H1 (cell line): ENCODE measurements at regions not wholly inside any gene's neighbourhood (a gene's known extent, or its start where the extent isn't known, plus 50 kb on each side); places are given as distances from the start of the nearest gene placed in this dataset.

Source experiments
- CTCF ChIA-PET: fragments of 300-600 bp; sonication (Branson Sonifier 250); formaldehyde crosslinking; loops from one replicate; lab custom pipeline; 2021; ENCODE audit not compliant: partially characterized antibody; lab: Charles Lee
- POLR2A ChIA-PET: fragments of 300-600 bp; sonication (Branson Sonifier 250); formaldehyde crosslinking; loops from one replicate; lab custom pipeline; 2021; ENCODE audit warnings: inconsistent platforms; ENCODE audit not compliant: partially characterized antibody; lab: Charles Lee
- DNase-seq, 2 experiments: peaks; one replicate each; pipeline versions ENCODE4 v3.0.0 to v3.0.0-alpha.2; 2010 to 2022; ENCODE audit warnings: low spot score in 2 of 2, low read depth in 1 of 2, mixed read lengths in 1 of 2
- FAIRE-seq: peaks from 2 replicates; lab custom pipeline; 2011; peaks lifted over from hg19 to GRCh38; lab: Jason Lieb, UNC
- H2AFZ ChIP-seq: 2 replicates; pipeline ENCODE4 v1.8.1; 2012; ENCODE audit warnings: low read length, inconsistent platforms
- H2AK5ac ChIP-seq: 2 replicates; pipeline ENCODE4 v1.6.1; 2013; ENCODE audit warnings: low read depth, low read length
- H2BK120ac ChIP-seq: replicated peaks from 2 replicates; pipeline ENCODE3; 2013; ENCODE audit warnings: low read depth, low read length, inconsistent platforms
- H2BK12ac ChIP-seq: 2 replicates; pipeline ENCODE4 v1.6.1; 2013; ENCODE audit warnings: low read depth, low read length
- H2BK15ac ChIP-seq: 2 replicates; pipeline ENCODE4 v1.6.1; 2013; ENCODE audit warnings: low read length
- H2BK20ac ChIP-seq: 2 replicates; pipeline ENCODE4 v1.6.1; 2013; ENCODE audit warnings: low read length
- H2BK5ac ChIP-seq: 2 replicates; pipeline ENCODE4 v1.6.1; 2013; ENCODE audit warnings: low read depth, low read length
- H3K14ac ChIP-seq: 2 replicates; pipeline ENCODE4 v1.6.1; 2013; ENCODE audit warnings: inconsistent platforms; ENCODE audit not compliant: insufficient read length
- H3K18ac ChIP-seq: 2 replicates; pipeline ENCODE4 v1.6.1; 2013; ENCODE audit warnings: low read length; ENCODE audit errors: extremely low read depth
- H3K23ac ChIP-seq: 2 replicates; pipeline ENCODE4 v1.6.1; 2013; ENCODE audit warnings: inconsistent platforms; ENCODE audit not compliant: insufficient read length
- H3K23me2 ChIP-seq: 2 replicates; pipeline ENCODE4 v1.6.1; 2013; ENCODE audit warnings: low read depth, low read length
- H3K27ac ChIP-seq: 2 replicates; pipeline ENCODE4 v1.6.1; 2011; ENCODE audit warnings: low read depth, low read length, inconsistent platforms
- H3K27me3 ChIP-seq, 4 experiments: replicated peaks in 1 of 4; 1 replicate in 1 of 4; 2 replicates in 3 of 4; pipeline versions ENCODE4 v1.6.1 to v1.8.1; 2011 to 2013; ENCODE audit warnings: low read length in 3 of 4, mild to moderate bottlenecking in 3 of 4, inconsistent platforms in 2 of 4, mixed read lengths in 2 of 4, moderate library complexity in 1 of 4; ENCODE audit not compliant: control insufficient read depth in 3 of 4, insufficient read depth in 3 of 4; ENCODE audit errors: extremely low read depth in 1 of 4
- H3K36me3 ChIP-seq, 4 experiments: 2 replicates each; pipeline versions ENCODE4 v1.6.1 to v1.8.1; 2011 to 2013; ENCODE audit warnings: mild to moderate bottlenecking in 4 of 4, low read length in 3 of 4, moderate library complexity in 2 of 4, control low read depth in 1 of 4, inconsistent platforms in 1 of 4; ENCODE audit not compliant: insufficient read depth in 4 of 4, control insufficient read depth in 2 of 4
- H3K4ac ChIP-seq: replicated peaks from 2 replicates; pipeline ENCODE3; 2013; ENCODE audit warnings: low read length, low read depth, mixed read lengths, inconsistent platforms; ENCODE audit not compliant: insufficient read length
- H3K4me1 ChIP-seq, 4 experiments: replicated peaks in 1 of 4; 1 replicate in 1 of 4; 2 replicates in 3 of 4; pipeline versions ENCODE4 v1.6.1 to v1.8.1; 2011 to 2013; ENCODE audit warnings: low read length in 3 of 4, inconsistent platforms in 2 of 4, mixed read lengths in 1 of 4; ENCODE audit not compliant: insufficient read depth in 4 of 4, control insufficient read depth in 3 of 4
- H3K4me2 ChIP-seq, 2 experiments: 2 replicates each; pipeline versions ENCODE4 v1.6.1 to v1.8.1; 2011 to 2013; ENCODE audit warnings: low read depth in 2 of 2, low read length in 2 of 2, control low read depth in 1 of 2, inconsistent platforms in 1 of 2, mild to moderate bottlenecking in 1 of 2; ENCODE audit not compliant: insufficient read depth in 1 of 2
- H3K4me3 ChIP-seq, 4 experiments: fragments of 200-600, 300-600 bp in 1 of 4; sonication (generic), shearing (Covaris generic), sonication (Bioruptor Twin) in 1 of 4; 2 replicates each; pipeline versions ENCODE4 v1.5.1 to v1.8.1; 2011 to 2016; ENCODE audit warnings: low read length in 4 of 4, low read depth in 3 of 4, control low read depth in 2 of 4, inconsistent platforms in 2 of 4, mild to moderate bottlenecking in 2 of 4, mixed read lengths in 1 of 4, moderate library complexity in 1 of 4; ENCODE audit not compliant: insufficient read depth in 2 of 4; ENCODE audit errors: extremely low read depth in 1 of 4
- H3K56ac ChIP-seq: replicated peaks from 2 replicates; pipeline ENCODE3; 2013; ENCODE audit warnings: low read depth, mild to moderate bottlenecking, mixed read lengths, low read length, inconsistent platforms; ENCODE audit not compliant: insufficient read length
- H3K79me1 ChIP-seq: 2 replicates; pipeline ENCODE4 v1.6.1; 2013; ENCODE audit warnings: low read depth, low read length, control low read depth
- H3K79me2 ChIP-seq, 2 experiments: 2 replicates each; pipeline versions ENCODE4 v1.6.1 to v1.8.1; 2012 to 2013; ENCODE audit warnings: low read length in 2 of 2, mild to moderate bottlenecking in 2 of 2, inconsistent platforms in 1 of 2; ENCODE audit not compliant: insufficient read depth in 2 of 2, control insufficient read depth in 1 of 2
- H3K9ac ChIP-seq, 4 experiments: replicated peaks in 1 of 4; 1 replicate in 1 of 4; 2 replicates in 3 of 4; pipeline versions ENCODE4 v1.6.1 to v1.8.1; 2011 to 2013; ENCODE audit warnings: low read depth in 3 of 4, low read length in 3 of 4, control low read depth in 2 of 4, mild to moderate bottlenecking in 2 of 4, moderate library complexity in 2 of 4, inconsistent platforms in 1 of 4; ENCODE audit errors: extremely low read depth in 1 of 4
- H3K9me3 ChIP-seq, 2 experiments: 2 replicates each; pipeline versions ENCODE4 v1.6.1 to v1.8.1; 2012 to 2013; ENCODE audit warnings: mild to moderate bottlenecking in 2 of 2, moderate library complexity in 2 of 2, control low read depth in 1 of 2, inconsistent platforms in 1 of 2, low read depth in 1 of 2, low read length in 1 of 2, mixed read lengths in 1 of 2; ENCODE audit not compliant: insufficient read depth in 2 of 2
- H4K20me1 ChIP-seq, 2 experiments: replicated peaks in 1 of 2; 2 replicates each; pipeline versions ENCODE3 to v1.8.1; 2011 to 2013; ENCODE audit warnings: inconsistent platforms in 2 of 2, low read length in 2 of 2, mild to moderate bottlenecking in 1 of 2; ENCODE audit not compliant: insufficient read depth in 2 of 2, control insufficient read depth in 1 of 2
- H4K5ac ChIP-seq: 2 replicates; pipeline ENCODE4 v1.6.1; 2013; ENCODE audit warnings: low read length, low read depth, mixed read lengths, inconsistent platforms; ENCODE audit not compliant: insufficient read length
- H4K8ac ChIP-seq: 2 replicates; pipeline ENCODE4 v1.8.0; 2013; ENCODE audit warnings: mild to moderate bottlenecking, moderate library complexity, low read length, inconsistent platforms; ENCODE audit not compliant: insufficient read depth; ENCODE audit errors: extremely low read depth
- H4K91ac ChIP-seq: replicated peaks from 2 replicates; pipeline ENCODE3; 2013; ENCODE audit warnings: low read length, mixed read lengths, inconsistent platforms; ENCODE audit not compliant: insufficient read length
- BCL11A ChIP-seq, 2 experiments: IDR thresholded peaks; one replicate each; pipeline ENCODE4 v1.6.1; 2011; ENCODE audit warnings: low read depth in 2 of 2, low read length in 2 of 2, mild to moderate bottlenecking in 2 of 2
- CTBP2 ChIP-seq: IDR thresholded peaks from 2 replicates; pipeline ENCODE4 v1.7.0; 2011; ENCODE audit warnings: borderline replicate concordance, mild to moderate bottlenecking, moderate library complexity, mixed read lengths, low read length; ENCODE audit not compliant: insufficient read depth, insufficient read length
- GABPA ChIP-seq: IDR thresholded peaks from 2 replicates; pipeline ENCODE4 v1.6.1; 2011; ENCODE audit warnings: mild to moderate bottlenecking, low read length, moderate library complexity, borderline replicate concordance; ENCODE audit not compliant: insufficient read depth
- GTF2F1 ChIP-seq: IDR thresholded peaks from 2 replicates; pipeline ENCODE4 v1.6.1; 2012; ENCODE audit warnings: low read depth, low read length, improper control_type of control experiment, borderline replicate concordance
- POU5F1 ChIP-seq: IDR thresholded peaks from 2 replicates; pipeline ENCODE4 v1.6.1; 2011; ENCODE audit warnings: low read depth, mild to moderate bottlenecking, low read length, moderate library complexity
- RNF2 ChIP-seq: fragments of 200-900, 300-1000 bp; sonication (generic); IDR thresholded peaks from 2 replicates; pipeline ENCODE4 v1.7.1; 2016; ENCODE audit warnings: borderline replicate concordance, low read depth, mild to moderate bottlenecking, antibody characterized with exemption, low read length; ENCODE audit not compliant: poor library complexity, severe bottlenecking; ENCODE audit errors: missing control alignments
- TAF7 ChIP-seq: optimal IDR thresholded peaks from 2 replicates; pipeline ENCODE3; 2011; ENCODE audit warnings: low read depth, mild to moderate bottlenecking, inconsistent platforms, low read length, moderate library complexity, borderline replicate concordance
- TF ChIP-seq, protein P1 (sequence below): IDR thresholded peaks from 2 replicates; pipeline ENCODE4 v1.6.1; 2012; ENCODE audit warnings: low read length, inconsistent platforms

DNA sequence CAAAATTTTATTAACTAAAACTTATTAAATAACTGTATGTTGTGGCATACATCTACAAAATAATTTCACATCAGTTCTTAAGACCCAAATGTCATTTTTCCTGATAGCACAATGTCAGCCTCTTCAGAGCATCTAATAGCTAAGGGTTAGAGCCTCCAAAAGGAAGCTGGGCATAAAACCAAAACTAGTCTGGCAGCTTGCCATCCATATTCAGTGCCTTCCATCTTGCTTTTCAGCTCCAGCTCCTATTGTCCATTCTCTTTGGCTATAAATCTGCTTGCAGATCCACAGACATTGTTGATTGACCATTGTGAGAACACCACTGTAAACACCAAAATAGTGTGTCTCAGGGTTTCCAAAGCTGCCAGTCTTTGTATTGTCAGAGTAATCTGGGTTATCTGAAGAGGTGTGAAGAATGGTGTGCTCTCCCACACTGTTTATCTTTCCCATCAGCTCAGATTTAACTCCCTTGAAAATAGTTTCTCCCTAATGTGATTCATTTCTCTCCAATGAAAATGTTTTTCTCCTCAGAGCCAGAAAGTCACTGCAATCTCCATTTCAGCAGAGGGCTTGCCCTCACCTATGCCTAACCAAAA, 154.8 kb upstream of the KCNQ5 start:
- no peak overlapping the region for H4K91ac ChIP-seq
- H3K14ac ChIP-seq: no peak overlapping the region
- no peak for FAIRE-seq
- H3K4me1 ChIP-seq: no peaks in the 10 kb centered on the region
- H3K36me3 ChIP-seq: no peaks in the 10 kb centered on the region
- no peak overlapping the region for H2BK12ac ChIP-seq
- H2BK15ac ChIP-seq: no peak overlapping the region
- H2AFZ ChIP-seq: no peak overlapping the region
- no peak overlapping the region for H3K18ac ChIP-seq
- H2BK20ac ChIP-seq: no peak overlapping the region
- H3K4me3 ChIP-seq: no peak overlapping the region
- CTCF ChIA-PET: interaction anchor here (0.8 to 1.5 kb wide), 4 partner anchors 11 to 153 kb away, joined by 3 to 4 read pairs (median 3); no protein-coding TSS in a partner anchor
- no peak overlapping the region for H3K27ac ChIP-seq
- no peak overlapping the region for H4K8ac ChIP-seq
- H3K79me1 ChIP-seq: no peaks in the 10 kb centered on the region
- no peak overlapping the region for H3K23ac ChIP-seq
- no peak overlapping the region for H2AK5ac ChIP-seq
- H3K56ac ChIP-seq: no peak overlapping the region
- H2BK120ac ChIP-seq: no peak overlapping the region
- no peaks in the 10 kb centered on the region for H3K27me3 ChIP-seq
- H3K4me2 ChIP-seq: no peak overlapping the region
- H4K20me1 ChIP-seq: no peaks in the 10 kb centered on the region
- H3K9ac ChIP-seq: no peak overlapping the region
- H2BK5ac ChIP-seq: no peak overlapping the region
- no peak overlapping the region for H3K4ac ChIP-seq
- no peak for DNase-seq
- POLR2A ChIA-PET: no interaction called here
- H3K79me2 ChIP-seq: no peaks in the 10 kb centered on the region
- peaks cover 7 to 8% of the 10 kb centered on the region in 2 experiments; a peak in 2 of 4 replicates for H3K9me3 ChIP-seq
- no peaks in the 10 kb centered on the region for H3K23me2 ChIP-seq
- no peak overlapping the region for H4K5ac ChIP-seq
- no peak for TF ChIP-seq GABPA
- TF ChIP-seq BCL11A (IDR thresholded peaks at IDR 0.05; ENCODE audit: low read depth in 2 of 2, low read length in 2 of 2): no peak
- no peak for TF ChIP-seq GTF2F1
- TF ChIP-seq, protein P1, sequence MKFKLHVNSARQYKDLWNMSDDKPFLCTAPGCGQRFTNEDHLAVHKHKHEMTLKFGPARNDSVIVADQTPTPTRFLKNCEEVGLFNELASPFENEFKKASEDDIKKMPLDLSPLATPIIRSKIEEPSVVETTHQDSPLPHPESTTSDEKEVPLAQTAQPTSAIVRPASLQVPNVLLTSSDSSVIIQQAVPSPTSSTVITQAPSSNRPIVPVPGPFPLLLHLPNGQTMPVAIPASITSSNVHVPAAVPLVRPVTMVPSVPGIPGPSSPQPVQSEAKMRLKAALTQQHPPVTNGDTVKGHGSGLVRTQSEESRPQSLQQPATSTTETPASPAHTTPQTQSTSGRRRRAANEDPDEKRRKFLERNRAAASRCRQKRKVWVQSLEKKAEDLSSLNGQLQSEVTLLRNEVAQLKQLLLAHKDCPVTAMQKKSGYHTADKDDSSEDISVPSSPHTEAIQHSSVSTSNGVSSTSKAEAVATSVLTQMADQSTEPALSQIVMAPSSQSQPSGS: no peak
- TF ChIP-seq CTBP2: no peak
- no peak for TF ChIP-seq TAF7
- TF ChIP-seq RNF2: no peak
- TF ChIP-seq POU5F1: no peak
